HCT116 (cell line): ENCODE measurements at regions not wholly inside any gene's neighbourhood (a gene's known extent, or its start where the extent isn't known, plus 50 kb on each side); places are given as distances from the start of the nearest gene placed in this dataset.

Experiments used
- ATAC-seq: fragments of 200-7000 bp; cut with Tn5 transposase; 2 replicates; pipeline ENCODE4 v1.9.1; 2020; ENCODE audit warnings: mild to moderate bottlenecking, moderate library complexity
- BruUV-seq: library from RNA; stranded (reverse); fragments of 400-500 nt; replicated peaks from 2 replicates; lab custom pipeline; 2021; lab: Mats Ljungman, UMichigan
- CTCF ChIA-PET: fragments of 300-600 bp; sonication (Branson Sonifier 250); formaldehyde crosslinking; loops from one replicate; lab custom pipeline; 2021; ENCODE audit warnings: antibody characterized with exemption; lab: Charles Lee
- POLR2A ChIA-PET: fragments of 300-600, 350-600 bp; sonication (Branson Sonifier 250); formaldehyde crosslinking; loops from one replicate; lab custom pipeline; 2021; ENCODE audit warnings: antibody characterized with exemption; lab: Charles Lee
- RAD21 ChIA-PET, 2 experiments: fragments of 300-600 bp; sonication (Branson Sonifier 250); formaldehyde crosslinking; loops; one replicate each; lab custom pipeline; 2023; ENCODE audit warnings: low total read pairs in 2 of 2; ENCODE audit not compliant: uncharacterized antibody in 2 of 2, unreplicated experiment in 2 of 2, low non-redundant PET in 1 of 2; lab: Charles Lee
- DNase-seq: peaks from one replicate; pipeline ENCODE4 v3.0.0-alpha.2; 2010; ENCODE audit warnings: low read depth, low spot score
- H2AFZ ChIP-seq: fragments of 200-600 bp; shearing (Covaris generic), sonication (generic); 2 replicates; pipeline ENCODE4 v1.6.1; 2017; ENCODE audit warnings: low read depth, mixed run types, mixed read lengths, antibody characterized with exemption, low read length; ENCODE audit not compliant: poor library complexity, severe bottlenecking
- H3K27ac ChIP-seq: 2 replicates; pipeline ENCODE4 v1.5.1; 2012; ENCODE audit warnings: low read depth, low read length
- H3K27me3 ChIP-seq: fragments of 200-600 bp; sonication (generic); 2 replicates; pipeline ENCODE4 v1.6.1; 2016; ENCODE audit warnings: mixed run types, low read length, mixed read lengths; ENCODE audit not compliant: insufficient read depth
- H3K36me3 ChIP-seq, 2 experiments: fragments of 200-500 bp in 1 of 2; fragments of 200-600 bp in 1 of 2; sonication (Bioruptor generic) in 1 of 2; sonication (generic) in 1 of 2; 2 replicates each; pipeline versions ENCODE4 v1.5.1 to v1.6.1; 2014 to 2016; ENCODE audit warnings: low read length in 2 of 2, inconsistent platforms in 1 of 2, mixed read lengths in 1 of 2, mixed run types in 1 of 2; ENCODE audit not compliant: insufficient read depth in 2 of 2, control insufficient read depth in 1 of 2
- H3K4me1 ChIP-seq, 2 experiments: fragments of 200-600 bp in 1 of 2; sonication (generic) in 1 of 2; 2 replicates each; pipeline versions ENCODE4 v1.5.1 to v1.6.1; 2012 to 2017; ENCODE audit warnings: low read length in 2 of 2, inconsistent platforms in 1 of 2, mild to moderate bottlenecking in 1 of 2, mixed read lengths in 1 of 2, mixed run types in 1 of 2, moderate library complexity in 1 of 2; ENCODE audit not compliant: insufficient read depth in 2 of 2, control insufficient read depth in 1 of 2
- H3K4me2 ChIP-seq: fragments of 200-600 bp; sonication (generic); 2 replicates; pipeline ENCODE4 v1.6.1; 2017; ENCODE audit warnings: mixed run types, low read length, mixed read lengths
- H3K4me3 ChIP-seq, 2 experiments: fragments of 200-600 bp in 1 of 2; sonication (generic) in 1 of 2; replicated peaks in 1 of 2; 2 replicates each; pipeline ENCODE4 v1.5.1; 2011 to 2016; ENCODE audit warnings: low read length in 2 of 2, control low read depth in 1 of 2, low read depth in 1 of 2, mild to moderate bottlenecking in 1 of 2, mixed read lengths in 1 of 2, mixed run types in 1 of 2
- H3K79me2 ChIP-seq: fragments of 200-600 bp; sonication (generic); 2 replicates; pipeline ENCODE4 v1.6.1; 2017; ENCODE audit warnings: mild to moderate bottlenecking, mixed run types, low read length, moderate library complexity, mixed read lengths; ENCODE audit not compliant: insufficient read depth
- H3K9ac ChIP-seq: fragments of 200-600 bp; sonication (generic); 2 replicates; pipeline ENCODE4 v1.6.1; 2016; ENCODE audit warnings: low read length, mixed read lengths
- H3K9me2 ChIP-seq: fragments of 200-600 bp; sonication (generic), shearing (Covaris generic); 2 replicates; pipeline ENCODE4 v1.6.1; 2017; ENCODE audit warnings: mixed run types, mild to moderate bottlenecking, moderate library complexity; ENCODE audit not compliant: insufficient read depth
- H3K9me3 ChIP-seq, 2 experiments: fragments of 200-500 bp in 1 of 2; fragments of 200-600 bp in 1 of 2; sonication (Bioruptor generic) in 1 of 2; sonication (generic) in 1 of 2; 2 replicates each; pipeline ENCODE4 v1.6.1; 2014 to 2017; ENCODE audit warnings: low read length in 2 of 2, mixed read lengths in 2 of 2, inconsistent platforms in 1 of 2, low read depth in 1 of 2, mild to moderate bottlenecking in 1 of 2, mixed run types in 1 of 2, moderate library complexity in 1 of 2; ENCODE audit not compliant: control insufficient read depth in 1 of 2, insufficient read depth in 1 of 2
- H4K20me1 ChIP-seq: fragments of 200-600 bp; sonication (generic), shearing (Covaris generic); 2 replicates; pipeline ENCODE4 v1.6.1; 2017; ENCODE audit warnings: mixed run types, mild to moderate bottlenecking, moderate library complexity; ENCODE audit not compliant: insufficient read depth
- CTCF ChIP-seq, 3 experiments: fragments of 200-600 bp in 1 of 3; sonication (generic) in 1 of 3; IDR thresholded peaks in 2 of 3; conservative IDR thresholded peaks in 1 of 3; 2 replicates each; pipeline ENCODE4 v1.5.1; 2012 to 2017; ENCODE audit warnings: low read depth in 2 of 3, low read length in 2 of 3, antibody characterized with exemption in 1 of 3, borderline replicate concordance in 1 of 3, control low read depth in 1 of 3, mild to moderate bottlenecking in 1 of 3, mixed read lengths in 1 of 3, mixed run types in 1 of 3, moderate library complexity in 1 of 3; ENCODE audit not compliant: insufficient read depth in 1 of 3
- EGR1 ChIP-seq: IDR thresholded peaks from 2 replicates; pipeline ENCODE4 v1.6.1; 2012; ENCODE audit warnings: low read depth
- ELF1 ChIP-seq: IDR thresholded peaks from 2 replicates; pipeline ENCODE4 v1.6.1; 2012; ENCODE audit warnings: low read depth, borderline replicate concordance
- JUND ChIP-seq: IDR thresholded peaks from 2 replicates; pipeline ENCODE4 v1.6.1; 2012
- POLR2A ChIP-seq: IDR thresholded peaks from 2 replicates; pipeline ENCODE4 v1.7.0; 2011; ENCODE audit warnings: borderline replicate concordance; ENCODE audit not compliant: insufficient read depth, insufficient read length; ENCODE audit errors: extremely low read depth
- REST ChIP-seq: IDR thresholded peaks from 2 replicates; pipeline ENCODE4 v1.6.1; 2012; ENCODE audit warnings: low read depth
- SIN3A ChIP-seq: IDR thresholded peaks from 2 replicates; pipeline ENCODE4 v1.6.1; 2012; ENCODE audit warnings: low read depth
- SP1 ChIP-seq: IDR thresholded peaks from 2 replicates; pipeline ENCODE4 v1.6.1; 2012; ENCODE audit warnings: low read depth
- SRF ChIP-seq: IDR thresholded peaks from 2 replicates; pipeline ENCODE4 v1.6.1; 2012; ENCODE audit warnings: low read depth
- ZFX ChIP-seq: fragments of 450-650 bp; IDR thresholded peaks from 2 replicates; pipeline ENCODE4 v1.6.1; 2017
- ZNF274 ChIP-seq: fragments of 200-500 bp; sonication (Bioruptor generic); IDR thresholded peaks from 2 replicates; pipeline ENCODE4 v1.6.1; 2014; ENCODE audit warnings: mild to moderate bottlenecking, low read depth, low read length, inconsistent platforms
- intact Hi-C: fragments of 100-400 bp; cut with micrococcal nuclease; formaldehyde crosslinking; loops from 2 replicates; pipeline ENCODE4 v1.10.0; 2022

GRCh38 chr14:43697003-43697402, 810.1 kb downstream of the FSCB start:
- no peak for ATAC-seq
- ChIA-PET CTCF (no interaction called here), RAD21 (no interaction called here), POLR2A (no interaction called here)
- no peak overlapping the region for H3K4me2 ChIP-seq
- no TSS peak for BruUV-seq
- no peaks in the 10 kb centered on the region for H3K79me2 ChIP-seq
- no peaks in the 10 kb centered on the region for H3K4me1 ChIP-seq
- TF ChIP-seq CTCF (IDR thresholded peaks at IDR 0.05 in 2 of 3, conservative IDR thresholded peaks at IDR 0.05 in 1 of 3; ENCODE audit: borderline replicate concordance in 1 of 3, insufficient read depth in 1 of 3, low read depth in 2 of 3, low read length in 2 of 3) (peak in 2 of 3 experiments; percentile 30 to 32; a peak in 1 of 6 replicates), ELF1 (no peak)
- H3K36me3 ChIP-seq, result no peaks in the 10 kb centered on the region
- no peaks in the 10 kb centered on the region for H3K9me2 ChIP-seq
- no peaks in the 10 kb centered on the region for H4K20me1 ChIP-seq
- H2AFZ ChIP-seq, result no peak overlapping the region
- H3K9me3 ChIP-seq, result no peaks in the 10 kb centered on the region
- H3K27me3 ChIP-seq, result no peaks in the 10 kb centered on the region
- no peak overlapping the region for H3K4me3 ChIP-seq
- intact Hi-C loops, result no loop called here
- H3K9ac ChIP-seq, result no peak overlapping the region
- no peak for DNase-seq
- no peak overlapping the region for H3K27ac ChIP-seq

GRCh38 chr14:43692706-43693105, 814.4 kb downstream of the FSCB start:
- Histone ChIP-seq H2AFZ (no peak overlapping the region), H3K4me2 (no peak overlapping the region), H3K27me3 (no peaks in the 10 kb centered on the region), H3K9ac (no peak overlapping the region), H3K36me3 (no peaks in the 10 kb centered on the region), H4K20me1 (no peaks in the 10 kb centered on the region), H3K79me2 (no peaks in the 10 kb centered on the region), H3K9me2 (no peaks in the 10 kb centered on the region), H3K27ac (no peak overlapping the region), H3K4me1 (no peaks in the 10 kb centered on the region), H3K9me3 (no peaks in the 10 kb centered on the region), H3K4me3 (no peak overlapping the region)
- ChIA-PET POLR2A (no interaction called here), CTCF (no interaction called here), RAD21 (no interaction called here)
- DNase-seq, result no peak
- BruUV-seq, result no TSS peak
- intact Hi-C loops, result no loop called here
- no peak for ATAC-seq
- TF ChIP-seq JUND (no peak), POLR2A (no peak), REST (no peak), SRF (no peak), ZNF274 (no peak), CTCF (IDR thresholded peaks at IDR 0.05 in 2 of 3, conservative IDR thresholded peaks at IDR 0.05 in 1 of 3; ENCODE audit: borderline replicate concordance in 1 of 3, insufficient read depth in 1 of 3, low read depth in 2 of 3, low read length in 2 of 3) (no peak), EGR1 (no peak), SP1 (no peak), ZFX (no peak), SIN3A (no peak)
